ENCODE measurements at regions not wholly inside any gene's neighbourhood (a gene's known extent, or its start where the extent isn't known, plus 50 kb on each side); places are given as distances from the start of the nearest gene placed in this dataset.

DNA sequence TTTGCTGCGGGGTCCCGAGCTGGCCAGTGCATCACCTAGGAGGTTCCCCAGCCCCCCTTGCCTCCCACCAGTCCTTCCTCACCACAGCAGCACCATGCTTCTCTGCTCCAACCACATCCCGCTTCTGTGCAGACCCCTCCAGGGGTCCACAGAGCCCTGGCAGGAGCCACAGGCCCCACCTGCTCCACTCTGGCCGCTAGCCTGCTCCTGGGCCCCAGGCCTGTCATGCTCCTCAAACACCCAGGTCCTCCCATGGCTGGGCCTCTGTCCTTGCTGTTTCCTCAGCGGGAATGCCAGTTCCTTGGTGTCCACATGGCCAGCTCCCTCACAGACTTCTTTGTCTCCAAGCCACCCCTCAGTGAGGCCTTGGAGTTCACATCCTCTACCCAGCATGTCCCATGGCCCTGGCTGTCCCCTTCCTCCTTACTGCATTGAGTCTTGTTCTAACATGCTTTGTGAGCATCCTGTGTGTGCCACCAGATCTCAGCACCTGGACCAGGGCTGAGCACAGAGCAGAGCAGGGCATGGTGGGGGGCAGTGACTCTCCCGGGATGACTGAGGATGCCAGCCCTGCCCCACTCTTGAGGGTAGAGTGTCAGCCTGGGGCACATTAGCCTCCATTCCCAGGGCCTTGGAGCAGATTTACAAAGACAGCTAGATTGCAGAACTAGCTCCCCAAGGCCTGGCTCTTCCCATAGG, 201.0 kb upstream of the HS6ST1 start:
- POLR2A ChIA-PET = no interaction called here
- TF ChIP-seq JUN (IDR thresholded peaks at IDR 0.05; ENCODE audit: borderline replicate concordance, insufficient read depth, insufficient read length, low read depth) (no peak), EZH2 (IDR thresholded peaks at IDR 0.05; ENCODE audit: borderline replicate concordance, low read depth, low read length, severe bottlenecking) (no peak), POLR2AphosphoS5 (IDR thresholded peaks at IDR 0.05; ENCODE audit: insufficient read depth, low read depth, low read length) (no peak), MYC (IDR thresholded peaks at IDR 0.05; ENCODE audit: low read depth, low read length) (no peak), CTCF (IDR thresholded peaks at IDR 0.05; ENCODE audit: extremely low read depth in 1 of 2, insufficient read depth in 1 of 2, low read depth in 1 of 2, low read length in 2 of 2) (no peak), POLR2A (IDR thresholded peaks at IDR 0.05; ENCODE audit: low read depth, low read length) (no peak), GATA2 (IDR thresholded peaks at IDR 0.05; ENCODE audit: insufficient read depth, insufficient read length, low read depth, low read length) (no peak), FOS (IDR thresholded peaks at IDR 0.05; ENCODE audit: borderline replicate concordance, insufficient read depth, low read length) (no peak), MAX (IDR thresholded peaks at IDR 0.05; ENCODE audit: insufficient read depth, insufficient read length) (no peak)
- BruUV-seq (replicated peaks) = no TSS peak
- Histone ChIP-seq H3K9me3 (replicated peaks; ENCODE audit: control insufficient read depth, insufficient read depth, low read length) (no peaks in the 10 kb centered on the region), H3K4me1 (ENCODE audit: control insufficient read depth, extremely low read depth, insufficient read depth, low read length) (peaks cover 9% of the 10 kb centered on the region), H3K27me3 (ENCODE audit: control insufficient read depth in 2 of 2, insufficient read depth in 2 of 2, low read length in 2 of 2) (no peaks in the 10 kb centered on the region), H2AFZ (ENCODE audit: low read depth, low read length) (no peak overlapping the region), H3K4me2 (ENCODE audit: insufficient read depth, low read length) (no peak overlapping the region), H3K79me2 (ENCODE audit: control insufficient read depth, insufficient read depth, low read length) (no peaks in the 10 kb centered on the region), H3K4me3 (replicated peaks in 1 of 3; ENCODE audit: insufficient read depth in 1 of 3, low read depth in 1 of 3, low read length in 3 of 3) (no peak overlapping the region), H4K20me1 (replicated peaks; ENCODE audit: control insufficient read depth, extremely low read depth, insufficient read depth, low read length) (no peaks in the 10 kb centered on the region), H3K9ac (replicated peaks; ENCODE audit: extremely low read depth, insufficient read depth, low read length) (no peak overlapping the region), H3K27ac (ENCODE audit: insufficient read depth, low read depth, low read length) (no peak overlapping the region), H3K36me3 (ENCODE audit: control insufficient read depth in 2 of 2, extremely low read depth in 1 of 2, insufficient read depth in 2 of 2, low read length in 2 of 2) (no peaks in the 10 kb centered on the region), H3K9me1 (replicated peaks; ENCODE audit: control insufficient read depth, extremely low read depth, insufficient read depth, low read length) (no peaks in the 10 kb centered on the region)
- no peak for DNase-seq (ENCODE audit: low read depth, low spot score)
- CTCF ChIA-PET = no interaction called here
- dilution Hi-C loops (cut with MboI; ENCODE audit: extremely low pct_ligation_motif_present, low sequenced_read_pairs) = no loop called here
- FAIRE-seq = no peak
- intact Hi-C loops (cut with micrococcal nuclease) = no loop called here
